HG03159 (cell line): ENCODE measurements at regions not wholly inside any gene's neighbourhood (a gene's known extent, or its start where the extent isn't known, plus 50 kb on each side); places are given as distances from the start of the nearest gene placed in this dataset.

Experiments
- ATAC-seq: cut with Tn5 transposase; IDR thresholded peaks from one replicate; pipeline ENCODE4 v1.9.1; 2021; ENCODE audit warnings: mild to moderate bottlenecking, moderate library complexity; ENCODE audit not compliant: unreplicated experiment

DNA sequence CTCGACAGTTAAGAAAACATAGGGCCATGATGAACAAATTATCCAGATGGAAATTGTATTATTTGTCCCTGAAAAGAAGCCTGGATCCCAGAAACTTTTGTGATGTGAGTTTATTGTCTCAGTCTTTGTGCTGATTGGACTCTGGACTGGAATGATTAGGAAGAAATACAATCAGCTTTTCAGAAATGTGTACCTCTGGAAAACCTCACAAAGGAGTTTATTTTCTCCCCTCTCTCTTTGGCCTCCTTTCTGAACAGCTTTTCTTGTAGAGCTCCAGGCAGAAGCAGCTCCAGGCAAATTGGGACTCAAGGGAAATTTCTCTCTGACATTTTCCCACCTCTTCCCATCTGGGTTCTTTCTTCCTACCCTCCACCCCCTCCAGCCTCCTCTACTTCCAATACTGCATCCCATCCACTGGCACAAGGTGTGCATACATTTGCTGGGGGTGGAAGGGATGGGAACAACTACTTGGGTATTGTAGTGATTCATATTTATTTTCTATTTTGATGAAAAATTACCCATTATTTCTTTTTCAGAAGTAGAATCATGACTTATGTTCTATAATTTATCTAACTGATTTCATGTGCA lies 119.7 kb downstream of the CD47 start:
- no peak for ATAC-seq

DNA sequence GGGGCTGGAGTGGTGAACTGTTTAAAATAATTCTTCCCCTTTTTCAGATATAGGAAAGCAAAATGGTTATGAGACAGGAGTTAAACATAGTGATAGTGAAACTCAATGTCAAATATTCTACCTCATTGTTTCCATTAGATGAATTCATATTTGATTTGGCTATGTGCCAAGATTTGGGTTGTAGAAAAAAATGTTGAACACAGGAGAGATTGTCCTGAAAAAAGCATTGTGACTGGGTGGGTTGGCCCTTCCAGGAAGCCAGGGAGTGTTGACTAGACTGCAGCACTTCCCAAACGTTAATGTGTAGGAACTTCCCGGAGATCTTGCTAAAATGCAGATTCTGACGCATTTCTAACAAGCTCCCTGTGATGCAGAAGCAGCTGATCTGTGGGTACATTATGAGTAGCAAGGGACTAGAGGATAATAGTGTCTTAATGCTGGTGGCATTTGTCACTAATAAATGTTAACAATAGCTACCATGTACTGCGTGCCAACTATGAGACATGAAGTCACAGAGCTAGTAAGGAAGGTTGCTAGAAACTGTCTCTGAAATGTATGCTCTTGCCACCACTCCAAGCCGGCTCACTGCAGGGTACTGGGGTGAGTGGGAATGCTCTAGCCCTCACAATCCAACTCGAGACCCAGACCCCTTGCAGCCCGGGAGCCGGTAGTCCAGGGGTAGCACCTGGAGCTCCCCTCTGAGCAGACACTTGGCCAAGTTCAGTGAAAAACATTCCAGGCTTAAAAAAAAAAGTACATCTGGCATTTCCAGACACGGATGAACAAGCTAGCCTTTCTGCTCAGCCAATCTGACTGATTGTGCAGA lies 120.6 kb downstream of the CD47 start:
- ATAC-seq, result no peak

- ATAC-seq, result no peak
Measured at GRCh38 chr3:107969525-107969924, 121.3 kb downstream of the CD47 start.

GRCh38 chr3:107966276-107966675 lies 124.6 kb downstream of the CD47 start:
- ATAC-seq, result no peak

DNA sequence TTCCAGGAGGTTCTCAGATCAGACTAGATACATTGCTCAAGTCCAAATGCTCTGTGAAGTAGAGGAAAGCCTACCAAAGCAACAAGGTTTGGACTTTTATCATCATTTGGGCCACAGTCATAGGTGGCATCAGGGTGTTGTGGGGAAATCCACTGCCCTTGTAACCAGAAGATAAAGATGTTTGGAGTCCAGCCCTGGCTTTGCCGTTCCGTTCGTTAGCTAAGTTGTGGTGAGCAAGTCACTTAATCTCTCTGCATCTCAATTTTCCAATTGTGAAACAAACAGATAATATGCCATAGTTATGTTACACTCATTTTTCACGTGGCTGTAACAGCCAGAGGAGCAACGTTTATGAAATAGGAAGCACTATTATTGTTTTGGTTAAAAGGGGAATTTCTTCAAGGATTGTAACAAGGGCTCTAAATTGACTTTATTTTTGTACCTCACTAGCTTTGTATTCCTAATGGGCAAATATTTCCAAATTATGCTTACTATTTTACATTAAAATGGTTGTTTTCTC lies 125.6 kb downstream of the CD47 start:
- ATAC-seq, result no peak

DNA sequence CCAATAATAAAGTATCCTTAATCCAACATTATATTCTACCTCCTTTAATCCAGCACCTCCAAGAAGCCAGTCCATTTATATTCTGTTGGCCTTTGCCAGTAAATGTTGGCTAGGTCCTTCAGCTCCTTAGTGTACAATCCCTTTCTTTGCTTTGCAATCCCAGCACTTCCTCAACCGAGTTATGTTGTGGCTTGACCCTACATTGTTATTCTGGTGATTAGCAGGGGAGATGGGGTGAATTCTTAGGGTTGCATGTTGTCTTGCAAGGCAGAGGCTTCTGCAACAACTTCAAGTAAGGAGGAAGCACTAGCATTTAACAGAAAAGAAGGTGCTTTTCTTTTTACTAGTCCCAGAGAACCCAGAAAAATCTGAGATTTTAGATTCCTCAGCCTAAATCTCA lies 127.2 kb downstream of the CD47 start:
- no peak for ATAC-seq

DNA sequence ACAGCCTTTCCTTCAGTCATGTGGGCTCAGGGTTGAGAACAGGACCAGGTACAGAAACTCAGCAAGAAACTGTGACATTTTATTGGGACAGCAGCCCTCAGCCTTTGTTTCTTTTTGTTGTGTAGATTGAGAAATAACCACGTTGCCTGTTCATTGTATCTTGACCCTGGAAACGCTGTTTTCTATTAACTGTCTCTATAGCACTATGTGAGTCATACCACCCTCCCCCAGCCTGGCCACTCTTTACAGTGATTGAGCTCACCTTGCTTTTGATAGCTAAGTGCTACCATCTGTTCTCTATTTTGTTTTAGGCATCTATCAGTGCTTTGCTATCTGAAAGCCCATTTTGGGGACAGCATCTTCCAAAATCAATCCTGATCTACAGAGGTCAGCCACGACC lies 127.9 kb downstream of the CD47 start:
- no peak for ATAC-seq

- no peak for ATAC-seq
Measured at GRCh38 chr3:107962037-107962436, 128.8 kb downstream of the CD47 start.

- no peak for ATAC-seq
Measured at GRCh38 chr3:107959550-107960154, 131.2 kb downstream of the CD47 start.

- ATAC-seq, result no peak
Measured at GRCh38 chr3:107958146-107958545, 132.7 kb downstream of the CD47 start.

- no peak for ATAC-seq
Measured at GRCh38 chr3:107956991-107957900, 133.6 kb downstream of the CD47 start.

DNA sequence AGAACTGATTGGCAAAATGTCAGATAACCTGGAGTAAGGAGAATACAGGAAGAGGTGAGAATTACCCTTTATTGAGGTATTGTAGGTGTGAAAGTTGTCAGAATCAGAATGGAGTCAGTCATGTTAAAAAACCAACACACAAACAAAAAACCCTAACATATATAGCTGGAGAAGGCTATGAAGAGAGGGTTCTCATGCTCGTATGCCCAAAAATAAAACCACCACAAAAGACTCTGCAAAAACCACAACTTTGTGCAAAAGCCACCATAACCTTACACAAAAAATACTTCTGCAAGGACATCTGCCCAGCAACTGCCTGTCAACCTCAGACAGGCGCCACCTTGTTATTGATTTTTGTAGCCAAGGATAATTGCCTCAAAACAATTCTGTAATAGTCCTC lies 136.0 kb downstream of the CD47 start:
- no peak for ATAC-seq

DNA sequence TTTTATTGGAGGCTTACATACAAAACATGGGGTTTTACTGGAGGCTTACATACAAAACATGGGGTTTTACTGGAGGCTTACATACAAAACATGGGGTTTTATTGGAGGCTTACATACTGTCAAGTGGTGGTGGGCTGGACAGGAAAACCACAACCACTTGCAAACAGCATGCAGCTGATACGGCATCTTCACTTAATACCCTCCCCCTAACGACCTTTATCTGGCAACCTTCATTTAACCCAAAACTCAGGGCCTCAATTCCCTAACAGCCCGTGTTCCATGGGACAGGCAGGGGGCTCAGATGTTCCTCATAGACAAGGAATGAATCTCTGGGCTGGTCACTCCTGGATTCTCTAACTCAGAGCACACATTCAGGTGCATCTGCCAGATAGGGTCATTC lies 137.1 kb downstream of the CD47 start:
- ATAC-seq, result no peak

- no peak for ATAC-seq
Measured at GRCh38 chr3:107951126-107951525, 139.7 kb downstream of the CD47 start.

- ATAC-seq, result no peak
Measured at GRCh38 chr3:107950417-107950816, 140.4 kb downstream of the CD47 start.

GRCh38 chr3:107949394-107949970 lies 141.3 kb downstream of the CD47 start:
- no peak for ATAC-seq

DNA sequence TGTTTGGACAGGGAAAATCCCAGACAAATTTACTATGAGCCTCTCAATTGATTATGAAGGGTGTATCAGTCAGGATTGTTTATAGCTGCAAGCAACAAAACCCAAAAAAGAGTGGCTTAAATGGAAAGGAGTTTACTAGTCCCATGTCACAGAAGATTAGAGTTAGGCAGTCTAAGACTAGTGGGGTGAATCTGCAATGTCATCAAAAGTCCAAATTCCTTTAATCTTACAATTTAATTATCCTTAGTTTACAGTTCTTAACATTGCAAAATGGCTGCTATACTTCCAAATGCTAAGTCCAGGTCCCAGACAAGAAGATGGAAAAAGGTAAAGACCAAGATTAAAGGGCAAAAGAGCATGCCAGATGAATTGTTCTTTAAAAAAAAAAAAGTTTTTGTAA lies 143.6 kb downstream of the CD47 start:
- no peak for ATAC-seq

DNA sequence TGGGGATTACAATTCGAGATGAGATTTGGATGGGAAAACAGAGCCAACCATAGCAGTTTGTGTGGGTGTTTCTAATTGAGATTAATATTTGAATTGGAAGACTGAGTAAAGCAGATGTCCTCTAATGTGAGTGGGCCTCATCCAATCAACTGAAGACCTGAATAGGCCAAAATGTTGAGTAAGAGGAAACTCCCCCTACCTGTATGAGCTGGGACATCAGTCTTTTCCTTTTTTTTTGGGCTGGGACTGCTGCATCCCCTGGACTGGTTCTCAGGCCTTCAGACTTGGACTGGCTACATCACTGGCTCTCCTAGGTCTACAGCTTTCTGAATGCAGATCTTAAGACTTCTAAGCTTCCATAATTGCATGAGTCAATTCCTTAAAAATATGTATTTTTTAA lies 144.1 kb downstream of the CD47 start:
- ATAC-seq, result no peak

DNA sequence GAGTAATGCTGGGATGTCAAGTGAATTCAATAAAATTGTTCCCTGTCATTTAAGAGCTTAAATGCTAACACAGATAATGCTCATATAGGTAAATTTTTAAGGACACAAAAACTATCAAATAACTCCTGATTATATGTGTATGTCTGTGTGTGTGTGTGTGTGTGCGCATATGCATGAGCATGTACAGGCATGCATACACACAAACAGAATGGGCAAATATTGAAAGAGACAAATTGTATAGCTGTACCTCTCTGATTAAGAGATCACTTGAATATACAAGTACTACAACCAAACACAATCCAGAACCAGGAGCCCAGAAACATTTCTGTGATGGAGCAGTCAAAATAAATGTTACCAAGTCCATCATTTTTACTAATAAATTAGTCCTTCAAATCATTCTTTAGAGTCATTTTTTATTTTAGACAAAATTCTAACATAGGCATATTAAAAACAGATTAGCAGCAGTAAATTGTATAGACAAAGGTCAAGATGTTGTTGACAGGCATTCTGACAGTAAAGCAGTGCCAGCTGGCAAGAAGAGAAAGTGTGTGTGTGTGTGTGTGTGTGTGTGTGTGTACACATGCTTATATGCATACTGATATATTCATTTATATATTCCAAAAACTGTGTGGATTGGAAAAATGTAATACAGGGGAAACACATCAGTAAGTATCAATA lies 145.3 kb downstream of the CD47 start:
- no peak for ATAC-seq
